Colonic mucosa (tissue), 4 donors: ENCODE measurements at regions not wholly inside any gene's neighbourhood (a gene's known extent, or its start where the extent isn't known, plus 50 kb on each side); places are given as distances from the start of the nearest gene placed in this dataset.

Source experiments
- DNase-seq: peaks from one replicate; pipeline ENCODE4 v3.0.0-alpha.2; 2020
- H3K27ac ChIP-seq: fragments of 200-600 bp; one replicate; pipeline ENCODE4 v1.8.0; 2021
- H3K27me3 ChIP-seq: fragments of 200-600 bp; one replicate; pipeline ENCODE4 v1.8.0; 2021
- H3K36me3 ChIP-seq: fragments of 200-600 bp; one replicate; pipeline ENCODE4 v1.8.0; 2021
- H3K4me1 ChIP-seq: fragments of 200-600 bp; one replicate; pipeline ENCODE4 v1.8.0; 2021; ENCODE audit warnings: mild to moderate bottlenecking
- H3K4me3 ChIP-seq: fragments of 200-600 bp; one replicate; pipeline ENCODE4 v1.8.0; 2021
- H3K9ac ChIP-seq, 2 donors: one replicate each; pipeline ENCODE4 v1.7.0; 2013; ENCODE audit warnings: control low read depth in 2 of 2, low read depth in 2 of 2, low read length in 2 of 2
- H3K9me3 ChIP-seq: fragments of 200-600 bp; one replicate; pipeline ENCODE4 v1.8.0; 2021
- intact Hi-C: fragments of 100-400 bp; cut with DNase I; formaldehyde crosslinking; loops from one replicate; pipeline ENCODE4 v1.14.1; 2022
- TF ChIP-seq, protein P1 (sequence below): fragments of 200-600 bp; IDR thresholded peaks from one replicate; pipeline ENCODE4 v1.8.0; 2022; ENCODE audit warnings: antibody characterized with exemption, mild to moderate bottlenecking
- donor health status: healthy.
- donor health status: DM: no; HTN: no; CAD: no.
- donor health status: DM: no; HTN: no; CAD: no.

GRCh38 chr7:24502135-24502488 lies 71.1 kb upstream of the PALS2 start:
- Histone ChIP-seq H3K9ac (no peak overlapping the region), H3K9me3 (no peaks in the 10 kb centered on the region), H3K4me1 (no peaks in the 10 kb centered on the region), H3K27me3 (no peaks in the 10 kb centered on the region), H3K4me3 (no peak overlapping the region), H3K27ac (no peak overlapping the region), H3K36me3 (no peaks in the 10 kb centered on the region)
- intact Hi-C loops, result no loop called here
- no peak for DNase-seq
- TF ChIP-seq, protein P1, sequence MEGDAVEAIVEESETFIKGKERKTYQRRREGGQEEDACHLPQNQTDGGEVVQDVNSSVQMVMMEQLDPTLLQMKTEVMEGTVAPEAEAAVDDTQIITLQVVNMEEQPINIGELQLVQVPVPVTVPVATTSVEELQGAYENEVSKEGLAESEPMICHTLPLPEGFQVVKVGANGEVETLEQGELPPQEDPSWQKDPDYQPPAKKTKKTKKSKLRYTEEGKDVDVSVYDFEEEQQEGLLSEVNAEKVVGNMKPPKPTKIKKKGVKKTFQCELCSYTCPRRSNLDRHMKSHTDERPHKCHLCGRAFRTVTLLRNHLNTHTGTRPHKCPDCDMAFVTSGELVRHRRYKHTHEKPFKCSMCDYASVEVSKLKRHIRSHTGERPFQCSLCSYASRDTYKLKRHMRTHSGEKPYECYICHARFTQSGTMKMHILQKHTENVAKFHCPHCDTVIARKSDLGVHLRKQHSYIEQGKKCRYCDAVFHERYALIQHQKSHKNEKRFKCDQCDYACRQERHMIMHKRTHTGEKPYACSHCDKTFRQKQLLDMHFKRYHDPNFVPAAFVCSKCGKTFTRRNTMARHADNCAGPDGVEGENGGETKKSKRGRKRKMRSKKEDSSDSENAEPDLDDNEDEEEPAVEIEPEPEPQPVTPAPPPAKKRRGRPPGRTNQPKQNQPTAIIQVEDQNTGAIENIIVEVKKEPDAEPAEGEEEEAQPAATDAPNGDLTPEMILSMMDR, result no peak

GRCh38 chr7:24503506-24503905 lies 69.7 kb upstream of the PALS2 start:
- Histone ChIP-seq H3K27ac (no peak overlapping the region), H3K9me3 (no peaks in the 10 kb centered on the region), H3K4me1 (no peaks in the 10 kb centered on the region), H3K27me3 (no peaks in the 10 kb centered on the region), H3K9ac (no peak overlapping the region), H3K36me3 (no peaks in the 10 kb centered on the region), H3K4me3 (no peak overlapping the region)
- intact Hi-C loops, result no loop called here
- no peak for DNase-seq
- TF ChIP-seq, protein P1, result no peak

DNA sequence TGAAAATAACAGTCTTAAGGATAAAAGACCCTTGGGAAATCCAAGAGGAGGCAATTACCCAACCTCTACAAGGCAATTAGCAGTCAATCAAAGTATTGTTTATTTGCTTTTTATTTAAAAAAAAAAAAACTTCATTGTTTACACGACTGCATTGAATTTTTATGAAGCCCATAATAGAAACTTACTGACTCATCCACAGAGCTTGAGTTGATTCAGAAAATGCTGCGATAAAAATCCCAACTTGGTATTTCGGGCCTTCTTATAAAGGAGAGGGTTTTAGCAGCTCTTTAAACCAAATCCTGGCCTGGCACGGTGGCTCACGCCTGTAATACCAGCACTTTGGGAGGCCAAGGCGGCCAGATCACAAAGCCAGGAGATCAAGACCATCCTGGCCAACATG lies 69.2 kb upstream of the PALS2 start:
- no peak overlapping the region for H3K27ac ChIP-seq
- intact Hi-C loops, result no loop called here
- TF ChIP-seq, protein P1, result no peak

DNA sequence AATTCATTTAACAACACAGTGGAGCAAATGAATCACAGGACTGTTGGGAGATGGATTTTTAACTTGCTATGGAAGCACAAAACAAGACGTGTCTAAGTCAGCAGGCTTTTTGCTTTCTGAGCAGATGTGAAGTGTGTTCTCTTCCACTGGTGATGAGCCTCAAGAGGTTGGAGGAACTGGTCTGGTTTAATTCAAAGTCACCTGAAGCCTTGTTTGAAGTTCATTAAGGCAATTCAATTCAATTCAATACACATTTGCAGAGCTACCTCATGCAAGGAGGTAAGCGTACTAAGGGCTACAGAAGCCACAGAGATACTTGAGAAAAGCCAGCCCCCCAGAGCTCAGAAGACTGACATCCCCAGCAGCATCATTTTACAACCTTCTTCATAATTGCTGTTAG lies 68.4 kb upstream of the PALS2 start:
- Histone ChIP-seq H3K9ac (no peak overlapping the region), H3K4me3 (no peak overlapping the region), H3K9me3 (no peaks in the 10 kb centered on the region), H3K27me3 (no peaks in the 10 kb centered on the region), H3K36me3 (no peaks in the 10 kb centered on the region), H3K27ac (no peak overlapping the region), H3K4me1 (no peaks in the 10 kb centered on the region)
- TF ChIP-seq, protein P1, result no peak
- DNase-seq, result no peak
- intact Hi-C loops, result no loop called here

More for the DNA sequence above, 69.2 kb upstream of the PALS2 start:
- Histone ChIP-seq H3K27me3 (no peaks in the 10 kb centered on the region), H3K4me1 (no peaks in the 10 kb centered on the region), H3K36me3 (no peaks in the 10 kb centered on the region), H3K9me3 (no peaks in the 10 kb centered on the region), H3K4me3 (no peak overlapping the region), H3K9ac (no peak overlapping the region)
- DNase-seq, result no peak

DNA sequence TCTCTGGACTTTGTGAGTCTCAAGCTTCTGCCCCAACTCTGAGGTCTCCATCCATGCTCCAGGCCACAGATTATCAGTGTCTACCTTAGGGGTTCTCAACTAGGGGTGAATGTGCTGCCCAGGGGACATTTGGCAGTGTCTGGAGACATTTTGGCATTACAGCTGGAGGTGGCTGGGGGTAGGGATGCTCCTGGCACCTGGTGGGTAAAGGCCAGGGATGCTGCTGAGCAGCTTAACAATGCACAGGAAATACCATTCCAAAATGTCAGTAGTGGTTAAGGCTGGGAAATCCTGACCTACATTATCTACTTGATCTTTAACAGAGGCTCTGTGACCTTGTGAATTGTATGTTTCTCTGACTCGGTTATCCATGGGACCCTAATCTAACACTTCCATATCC lies 67.3 kb upstream of the PALS2 start:
- intact Hi-C loops, result no loop called here
- DNase-seq, result no peak
- Histone ChIP-seq H3K27ac (no peak overlapping the region), H3K4me3 (no peak overlapping the region), H3K36me3 (no peaks in the 10 kb centered on the region), H3K9ac (no peak overlapping the region), H3K4me1 (no peaks in the 10 kb centered on the region), H3K9me3 (no peaks in the 10 kb centered on the region), H3K27me3 (no peaks in the 10 kb centered on the region)
- TF ChIP-seq, protein P1, result no peak

GRCh38 chr7:24508316-24508715 lies 64.9 kb upstream of the PALS2 start:
- intact Hi-C loops, result no loop called here
- TF ChIP-seq, protein P1, result no peak
- Histone ChIP-seq H3K4me3 (no peak overlapping the region), H3K27me3 (no peaks in the 10 kb centered on the region), H3K9ac (no peak overlapping the region), H3K36me3 (no peaks in the 10 kb centered on the region), H3K9me3 (no peaks in the 10 kb centered on the region), H3K27ac (no peak overlapping the region), H3K4me1 (no peaks in the 10 kb centered on the region)
- DNase-seq, result no peak
